HEK293T (cell line): ENCODE measurements at regions not wholly inside any gene's neighbourhood (a gene's known extent, or its start where the extent isn't known, plus 50 kb on each side); places are given as distances from the start of the nearest gene placed in this dataset.

ENCODE experiments used
- CTCF ChIA-PET: fragments of 350-600 bp; formaldehyde crosslinking; extraction: SDS; loops from one replicate; lab custom pipeline; 2021; ENCODE audit warnings: antibody characterized with exemption, inconsistent platforms; lab: Yijun Ruan, JAX
- POLR2A ChIA-PET: fragments of 350-600 bp; formaldehyde crosslinking; extraction: SDS; loops from one replicate; lab custom pipeline; 2020; ENCODE audit warnings: antibody characterized with exemption, inconsistent platforms; lab: Yijun Ruan, JAX
- DNase-seq: peaks from one replicate; pipeline ENCODE4 v3.0.0; 2012; ENCODE audit warnings: mixed read lengths; ENCODE audit errors: extremely low spot score
- ARNT ChIP-seq: fragments of 450-650 bp; IDR thresholded peaks from 2 replicates; pipeline ENCODE4 v1.6.1; 2017; ENCODE audit warnings: mild to moderate bottlenecking
- BHLHE40 ChIP-seq: fragments of 450-650 bp; IDR thresholded peaks from 2 replicates; pipeline ENCODE4 v1.6.1; 2016; ENCODE audit warnings: mild to moderate bottlenecking, moderate library complexity, borderline replicate concordance
- CTBP1 ChIP-seq: fragments of 450-650 bp; IDR thresholded peaks from 2 replicates; pipeline ENCODE4 v1.6.1; 2016; ENCODE audit warnings: borderline replicate concordance
- ELF4 ChIP-seq: fragments of 450-650 bp; IDR thresholded peaks from 2 replicates; pipeline ENCODE4 v1.6.1; 2017; ENCODE audit warnings: antibody characterized with exemption
- FOXA1 ChIP-seq: fragments of 450-650 bp; IDR thresholded peaks from 2 replicates; pipeline ENCODE4 v1.6.1; 2016; ENCODE audit warnings: mild to moderate bottlenecking
- FOXK2 ChIP-seq: fragments of 450-650 bp; IDR thresholded peaks from 2 replicates; pipeline ENCODE4 v1.6.1; 2016; ENCODE audit warnings: mild to moderate bottlenecking
- FOXM1 ChIP-seq: fragments of 450-650 bp; IDR thresholded peaks from 2 replicates; pipeline ENCODE4 v1.6.1; 2017; ENCODE audit warnings: mild to moderate bottlenecking, borderline replicate concordance
- HDGF ChIP-seq: fragments of 450-650 bp; IDR thresholded peaks from 2 replicates; pipeline ENCODE4 v1.6.1; 2017; ENCODE audit warnings: antibody characterized with exemption, borderline replicate concordance
- L3MBTL2 ChIP-seq: fragments of 450-650 bp; conservative IDR thresholded peaks from 2 replicates; pipeline ENCODE4 v1.6.1; 2016; ENCODE audit warnings: mild to moderate bottlenecking
- LEF1 ChIP-seq: fragments of 450-650 bp; IDR thresholded peaks from 2 replicates; pipeline ENCODE4 v1.6.1; 2017; ENCODE audit warnings: mild to moderate bottlenecking, borderline replicate concordance
- NFRKB ChIP-seq: fragments of 450-650 bp; IDR thresholded peaks from 2 replicates; pipeline ENCODE4 v1.6.1; 2016; ENCODE audit warnings: mild to moderate bottlenecking, moderate library complexity
- SP1 ChIP-seq: fragments of 450-650 bp; IDR thresholded peaks from 2 replicates; pipeline ENCODE4 v1.6.1; 2017
- SUZ12 ChIP-seq: fragments of 450-650 bp; IDR thresholded peaks from 2 replicates; pipeline ENCODE4 v1.6.1; 2016; ENCODE audit warnings: mild to moderate bottlenecking
- TARDBP ChIP-seq: fragments of 450-650 bp; IDR thresholded peaks from 2 replicates; pipeline ENCODE4 v1.6.1; 2016
- ZNF384 ChIP-seq: fragments of 450-650 bp; IDR thresholded peaks from 2 replicates; pipeline ENCODE4 v1.6.1; 2016
- TF ChIP-seq, protein P1 (sequence below): fragments of 450-650 bp; IDR thresholded peaks from 2 replicates; pipeline ENCODE4 v1.6.1; 2016

DNA sequence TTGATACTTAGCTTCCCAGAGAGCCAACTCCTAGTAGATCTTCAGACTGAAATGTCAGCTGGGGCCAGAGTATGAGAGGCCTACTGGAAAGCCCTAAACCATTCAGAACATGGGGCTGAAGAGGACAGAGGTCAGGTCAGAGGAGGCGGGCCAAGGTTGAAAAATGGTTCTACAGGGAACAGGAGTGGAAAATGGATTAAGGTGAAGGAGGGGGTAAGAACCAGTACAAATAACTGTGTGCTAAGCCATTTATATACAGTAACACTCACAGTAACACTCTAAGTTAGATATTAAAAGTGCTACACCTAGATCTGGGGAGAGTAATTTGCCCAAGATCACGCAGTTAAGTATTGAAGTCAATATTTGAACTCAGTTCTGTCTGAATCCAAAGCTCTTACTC lies 313.2 kb upstream of the MAP3K7 start:
- POLR2A ChIA-PET = no interaction called here
- CTCF ChIA-PET = no interaction called here
- DNase-seq = no peak
- TF ChIP-seq FOXK2 (no peak), L3MBTL2 (no peak), FOXM1 (no peak), SP1 (no peak), BHLHE40 (no peak), TARDBP (no peak), FOXA1 (no peak), ARNT (no peak), HDGF (no peak), SUZ12 (no peak), CTBP1 (no peak), NFRKB (no peak), ELF4 (no peak), ZNF384 (no peak), LEF1 (no peak)
- TF ChIP-seq, protein P1, sequence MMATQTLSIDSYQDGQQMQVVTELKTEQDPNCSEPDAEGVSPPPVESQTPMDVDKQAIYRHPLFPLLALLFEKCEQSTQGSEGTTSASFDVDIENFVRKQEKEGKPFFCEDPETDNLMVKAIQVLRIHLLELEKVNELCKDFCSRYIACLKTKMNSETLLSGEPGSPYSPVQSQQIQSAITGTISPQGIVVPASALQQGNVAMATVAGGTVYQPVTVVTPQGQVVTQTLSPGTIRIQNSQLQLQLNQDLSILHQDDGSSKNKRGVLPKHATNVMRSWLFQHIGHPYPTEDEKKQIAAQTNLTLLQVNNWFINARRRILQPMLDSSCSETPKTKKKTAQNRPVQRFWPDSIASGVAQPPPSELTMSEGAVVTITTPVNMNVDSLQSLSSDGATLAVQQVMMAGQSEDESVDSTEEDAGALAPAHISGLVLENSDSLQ = no peak

DNA sequence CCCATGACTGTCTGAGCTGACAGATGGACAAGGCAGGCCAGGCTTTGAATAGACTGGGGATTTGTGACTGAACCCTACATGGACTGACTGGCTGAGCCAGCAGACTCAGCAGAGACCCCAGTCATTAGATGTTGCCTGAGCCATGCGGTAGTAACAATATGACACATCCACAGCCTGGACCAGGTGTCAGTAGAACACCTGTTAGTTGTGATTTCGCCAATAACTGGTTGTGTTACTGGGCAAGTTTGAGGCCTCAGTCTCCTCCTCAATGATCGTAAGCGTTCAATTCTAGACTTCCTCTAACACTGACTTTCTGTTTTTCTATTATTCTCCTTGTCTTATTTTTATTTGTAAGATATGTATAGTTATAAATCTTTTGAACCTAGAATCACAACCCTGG lies 311.9 kb upstream of the MAP3K7 start:
- no peak for DNase-seq
- POLR2A ChIA-PET = no interaction called here
- TF ChIP-seq BHLHE40 (no peak), FOXK2 (no peak), HDGF (no peak), TARDBP (no peak)
- CTCF ChIA-PET = no interaction called here

DNA sequence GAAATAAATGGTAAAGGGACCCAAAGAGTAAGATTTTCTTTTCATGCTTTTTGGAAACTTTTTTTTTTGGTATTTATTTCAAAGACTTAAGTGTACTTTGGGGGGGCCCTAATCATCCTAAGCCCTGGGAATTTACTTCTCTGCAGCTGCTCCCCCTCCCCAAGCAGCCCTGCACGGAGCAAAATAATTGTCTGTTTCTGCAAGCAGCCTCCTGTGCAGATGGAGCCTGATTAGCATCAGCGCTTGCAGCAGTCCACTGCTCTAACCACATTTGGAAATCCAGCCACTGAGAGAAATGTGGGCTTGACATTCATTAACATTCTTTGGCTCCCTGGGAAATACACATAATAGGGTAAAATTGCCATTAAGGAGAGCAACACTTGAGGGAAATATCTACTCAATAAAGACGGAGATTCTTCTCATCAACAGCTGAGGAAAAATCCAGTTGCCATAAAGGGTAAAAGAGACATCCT lies 309.2 kb upstream of the MAP3K7 start:
- TF ChIP-seq ZNF384 = no peak
- TF ChIP-seq TARDBP = no peak
- no peak for TF ChIP-seq FOXM1
- no peak for TF ChIP-seq FOXK2
- no peak for TF ChIP-seq FOXA1
- no peak for TF ChIP-seq LEF1
- TF ChIP-seq, protein P1 = no peak
- DNase-seq = no peak
- ChIA-PET CTCF (interaction anchor here (0.7 kb wide), 1 partner anchor 35 kb away, joined by 3 read pairs; no protein-coding TSS in a partner anchor), POLR2A (no interaction called here)

DNA sequence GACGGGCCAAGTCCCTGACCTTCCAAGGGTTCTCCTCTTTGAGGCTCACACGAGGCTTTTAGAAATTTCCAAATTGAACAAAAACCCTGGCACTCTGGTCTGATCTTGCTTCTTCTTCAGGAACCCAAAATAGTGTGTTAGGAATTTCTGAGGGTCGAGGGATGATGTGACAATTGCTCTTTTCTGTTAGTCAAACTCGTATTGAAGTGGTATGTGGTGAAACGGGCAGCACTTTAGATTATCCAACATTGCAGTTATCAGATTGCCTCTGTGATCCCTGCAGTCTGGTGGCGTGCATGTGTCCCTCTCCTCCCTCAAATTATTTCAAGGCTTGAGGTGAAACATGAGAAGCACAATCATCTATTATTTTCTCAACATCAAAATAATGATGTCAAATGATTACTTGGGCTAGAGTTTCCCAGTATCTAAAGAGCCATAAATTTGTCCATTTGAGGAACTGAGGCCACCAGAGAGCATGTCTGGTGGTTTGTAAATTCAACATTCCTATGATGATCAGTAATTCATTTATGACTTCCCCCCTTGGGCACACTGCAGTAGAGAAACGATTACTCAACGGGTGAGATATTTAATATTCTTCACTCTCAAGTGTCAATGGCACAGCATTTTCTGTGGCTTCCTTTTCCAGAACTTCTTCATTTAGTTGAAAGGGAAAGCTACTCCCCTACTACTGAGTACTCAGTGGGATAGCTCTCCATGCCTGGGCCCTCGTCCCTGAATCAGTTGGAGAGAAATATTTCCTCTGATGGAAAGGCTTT lies 308.6 kb upstream of the MAP3K7 start:
- ChIA-PET CTCF (interaction anchor here (0.6 to 0.8 kb wide), 3 partner anchors 35 to 285 kb away, joined by 3 to 4 read pairs (median 3); no protein-coding TSS in a partner anchor), POLR2A (interaction anchor here (1.6 kb wide), 1 partner anchor 285 kb away, joined by 4 read pairs; no protein-coding TSS in a partner anchor)
- TF ChIP-seq, protein P1 = 0 out of 2 replicates have a peak, but pooled peaks have one; percentile 30
- TF ChIP-seq NFRKB (no peak), ELF4 (no peak), TARDBP (no peak), BHLHE40 (no peak), CTBP1 (no peak), L3MBTL2 (no peak)
- peak; percentile 13 for DNase-seq

DNA sequence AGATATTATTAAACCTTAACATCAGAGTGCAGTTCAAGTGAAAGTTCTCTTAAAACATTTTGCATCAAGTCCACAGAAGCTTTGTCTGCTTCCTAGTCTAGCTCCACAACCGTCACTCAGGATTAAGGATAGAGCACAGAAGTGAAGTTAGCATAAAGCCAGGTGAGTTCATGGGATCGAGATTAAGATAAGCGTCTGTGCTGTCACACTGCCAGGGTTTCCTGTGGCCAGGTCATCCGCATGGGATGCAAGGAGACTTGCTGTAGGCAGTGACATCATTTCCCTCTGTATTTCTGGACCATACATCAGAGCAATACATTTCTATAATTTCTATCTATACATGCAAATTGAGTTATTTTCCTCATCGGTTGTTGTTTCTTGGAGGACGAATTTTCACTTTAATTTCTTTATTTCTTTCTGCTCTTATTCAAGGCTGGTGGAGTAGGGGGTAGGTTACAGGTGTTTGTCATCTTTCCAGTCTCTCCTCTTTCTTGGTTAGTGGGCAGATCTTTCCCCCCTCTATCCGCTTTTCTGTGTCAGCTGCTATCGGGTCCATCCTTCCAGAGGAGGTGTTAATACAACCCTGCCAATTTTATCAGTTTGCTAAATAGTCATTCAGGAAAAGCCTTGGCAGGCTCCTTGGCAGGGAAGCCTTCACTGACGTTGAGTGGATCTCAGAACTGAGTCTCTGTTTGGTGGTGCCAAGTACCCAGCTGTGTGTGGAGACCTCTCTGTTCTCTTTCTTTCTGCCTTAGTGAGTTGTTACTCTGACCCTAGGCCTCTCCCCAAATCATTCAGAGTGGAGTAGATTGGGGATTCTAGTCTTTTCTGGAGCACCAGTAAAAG lies 307.6 kb upstream of the MAP3K7 start:
- DNase-seq = no peak
- TF ChIP-seq TARDBP (no peak), HDGF (no peak)
- POLR2A ChIA-PET = interaction anchor here (1.0 to 1.6 kb wide), 2 partner anchors 284 to 285 kb away, joined by 4 read pairs; no protein-coding TSS in a partner anchor
- CTCF ChIA-PET = interaction anchor here (0.6 to 0.8 kb wide), 2 partner anchors 216 to 284 kb away, joined by 3 to 4 read pairs; no protein-coding TSS in a partner anchor

DNA sequence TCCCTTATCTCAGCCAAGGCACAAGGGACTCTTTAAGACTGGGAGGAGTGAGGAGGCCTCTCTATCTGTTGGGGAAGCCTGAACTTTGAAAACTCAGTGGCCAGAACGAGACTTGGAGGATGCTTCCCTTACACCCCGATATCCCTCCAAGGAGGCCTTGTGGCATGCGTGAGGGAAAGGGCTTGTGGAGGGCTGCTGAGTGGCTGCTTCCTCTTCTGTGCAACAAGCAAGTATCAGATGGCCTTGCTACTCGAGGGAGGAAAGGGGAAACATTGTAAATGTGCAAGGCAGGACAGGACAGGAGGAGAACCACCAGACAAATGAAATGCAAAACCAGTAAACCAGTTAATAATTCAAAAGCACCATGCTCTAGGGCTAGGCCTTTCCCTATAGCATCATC lies 306.5 kb upstream of the MAP3K7 start:
- POLR2A ChIA-PET = no interaction called here
- CTCF ChIA-PET = no interaction called here
- TF ChIP-seq LEF1 (no peak), NFRKB (no peak), FOXA1 (no peak), TARDBP (no peak), CTBP1 (no peak), BHLHE40 (no peak), ZNF384 (no peak), SP1 (no peak), ARNT (no peak), FOXK2 (no peak), HDGF (no peak), SUZ12 (no peak)
- TF ChIP-seq, protein P1 = no peak
- no peak for DNase-seq
